Inflammatory macrophage treated with lipopolysaccharide for 4 hours (primary cell): ENCODE measurements at regions not wholly inside any gene's neighbourhood (a gene's known extent, or its start where the extent isn't known, plus 50 kb on each side); places are given as distances from the start of the nearest gene placed in this dataset.
A peak's percentile ranks its signal among the peaks of the same experiment; 100 is the strongest.

Source experiments
- DNase-seq: peaks from one replicate; pipeline ENCODE4 v3.0.0-alpha.2; 2020

DNA sequence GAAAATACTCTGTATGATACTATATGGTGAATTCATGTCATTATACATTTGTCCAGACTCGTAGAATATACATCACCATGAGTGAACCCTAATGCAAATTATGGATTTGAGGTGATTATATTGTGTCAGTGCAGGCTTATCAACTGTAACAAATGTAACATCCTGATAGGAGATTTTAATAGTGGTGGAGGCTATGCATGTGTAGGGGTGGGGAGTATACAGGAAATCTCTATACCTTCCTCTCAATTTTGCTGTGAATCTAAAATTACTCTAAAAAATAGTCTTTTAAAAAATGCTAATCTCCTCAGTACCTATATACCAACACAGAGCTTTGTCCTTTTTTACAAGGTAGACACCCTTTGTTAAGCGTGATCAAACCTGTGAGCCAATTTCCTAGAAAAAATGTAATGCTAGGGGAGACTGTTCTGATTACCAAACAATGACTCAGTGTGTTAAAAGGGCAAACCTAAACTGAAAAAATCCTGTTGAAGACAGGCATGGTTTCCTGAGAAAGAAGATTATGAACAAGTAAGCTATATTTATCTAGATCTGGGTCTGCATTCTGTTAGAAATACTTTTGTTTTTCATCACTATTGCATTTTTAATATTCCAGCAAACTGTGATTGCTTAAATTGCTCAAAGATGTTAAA lies 170.9 kb downstream of the DUSP6 start:
- peak; percentile 64 for DNase-seq

- no peak for DNase-seq
Measured at GRCh38 chr12:89180496-89180895, 171.8 kb downstream of the DUSP6 start.

DNA sequence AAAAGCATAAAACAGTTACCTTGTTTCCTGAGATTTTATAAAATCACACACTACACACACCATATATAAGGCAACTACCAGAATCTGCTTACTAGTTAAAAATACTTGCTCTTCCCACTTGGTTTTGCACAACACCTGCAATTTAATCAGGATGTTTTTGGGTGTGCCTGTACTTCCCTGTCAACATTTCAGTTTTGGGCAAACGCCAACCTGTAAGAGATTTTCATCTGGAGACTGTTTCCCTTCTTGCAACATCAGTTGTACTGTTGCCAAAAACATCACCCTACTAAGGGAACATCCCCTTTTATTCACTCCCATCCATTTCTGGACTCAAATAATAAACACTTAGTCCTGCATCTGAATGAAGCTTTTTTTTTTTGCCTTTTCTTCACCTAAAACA lies 172.3 kb downstream of the DUSP6 start:
- DNase-seq, result peak; percentile 84

DNA sequence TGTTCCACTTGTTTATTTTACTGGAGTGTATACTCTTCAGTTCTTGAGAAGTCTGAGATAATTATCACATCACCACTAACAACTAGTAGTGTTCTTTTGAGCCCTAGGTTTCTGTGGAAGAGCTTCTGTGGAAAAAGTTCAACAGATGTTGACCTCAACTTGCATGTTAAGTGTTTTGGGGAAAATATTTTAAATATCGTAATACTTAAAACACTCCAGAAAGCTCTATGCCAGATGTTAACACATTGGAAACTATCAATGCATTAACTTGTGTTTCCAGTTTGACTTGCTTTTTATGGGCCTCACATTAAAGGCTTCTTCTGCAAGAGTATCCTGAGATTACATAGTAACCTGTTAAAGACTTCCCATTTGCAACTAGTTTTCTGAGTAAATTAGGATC lies 173.1 kb downstream of the DUSP6 start:
- DNase-seq, result no peak

GRCh38 chr12:89177802-89178395 lies 174.4 kb downstream of the DUSP6 start:
- no peak for DNase-seq

DNA sequence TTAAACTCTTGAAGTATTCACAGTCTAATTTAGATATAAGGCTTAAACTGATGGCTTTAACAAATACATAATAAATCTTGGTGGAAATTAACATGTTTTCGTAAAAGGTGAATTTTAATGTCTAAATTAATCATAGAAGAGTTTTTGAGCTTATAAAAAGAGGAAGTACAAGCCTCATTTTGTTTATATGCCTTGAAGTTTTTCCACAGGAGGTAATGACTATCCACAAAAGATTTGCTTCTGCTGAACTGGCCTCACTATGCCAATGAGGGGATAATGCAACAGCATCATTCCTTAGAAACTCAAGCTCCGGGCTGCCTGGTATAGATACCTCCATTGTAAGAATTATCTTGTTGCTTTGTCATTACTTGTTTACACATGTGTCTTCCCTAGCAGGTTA lies 175.6 kb downstream of the DUSP6 start:
- no peak for DNase-seq

DNA sequence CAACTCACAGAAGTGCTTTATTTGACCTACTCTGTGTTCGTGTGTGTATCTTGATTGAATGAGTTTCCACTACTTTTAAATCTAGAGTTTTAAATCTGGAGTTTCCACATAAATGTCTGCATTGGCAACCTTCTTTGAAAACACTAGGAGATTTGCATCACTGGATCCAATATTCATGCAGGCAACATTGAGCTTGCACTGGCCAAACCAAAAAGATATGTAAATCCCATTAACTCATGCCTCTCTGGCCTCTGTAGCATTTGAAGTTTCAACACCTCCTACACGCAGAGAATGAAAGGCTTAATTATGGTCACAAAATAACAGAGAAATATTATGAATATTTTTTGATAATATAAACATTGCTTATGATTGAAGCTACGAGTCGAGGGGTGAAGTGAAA lies 178.6 kb downstream of the DUSP6 start:
- no peak for DNase-seq

GRCh38 chr12:89173096-89173495 lies 179.2 kb downstream of the DUSP6 start:
- peak; percentile 46 for DNase-seq

- DNase-seq, result no peak
Measured at GRCh38 chr12:89172224-89172623, 180.1 kb downstream of the DUSP6 start.

GRCh38 chr12:89169321-89169720 lies 183.0 kb downstream of the DUSP6 start:
- peak; percentile 57 for DNase-seq

GRCh38 chr12:89167986-89168385 lies 184.3 kb downstream of the DUSP6 start:
- DNase-seq, result no peak

GRCh38 chr12:89166525-89166934 lies 185.8 kb downstream of the DUSP6 start:
- peak; percentile 99 for DNase-seq

DNA sequence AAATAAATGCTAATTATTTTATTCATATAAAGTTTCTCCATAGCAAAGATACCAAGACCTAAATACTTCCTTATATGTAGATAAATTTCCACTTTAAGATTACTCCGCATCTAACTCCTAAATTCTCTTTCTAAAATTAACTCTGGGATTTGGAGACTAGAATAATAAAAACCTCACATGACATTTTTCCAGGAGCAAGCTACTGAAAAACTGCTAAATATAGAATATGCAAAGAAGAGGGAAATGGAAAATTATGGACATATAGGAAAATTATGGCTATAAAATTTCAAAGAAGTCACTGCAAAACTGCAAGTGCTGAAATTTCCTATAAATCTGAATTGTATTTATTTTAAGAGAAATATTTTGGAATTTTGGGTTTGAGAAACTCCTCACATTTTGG lies 186.2 kb downstream of the DUSP6 start:
- no peak for DNase-seq

DNA sequence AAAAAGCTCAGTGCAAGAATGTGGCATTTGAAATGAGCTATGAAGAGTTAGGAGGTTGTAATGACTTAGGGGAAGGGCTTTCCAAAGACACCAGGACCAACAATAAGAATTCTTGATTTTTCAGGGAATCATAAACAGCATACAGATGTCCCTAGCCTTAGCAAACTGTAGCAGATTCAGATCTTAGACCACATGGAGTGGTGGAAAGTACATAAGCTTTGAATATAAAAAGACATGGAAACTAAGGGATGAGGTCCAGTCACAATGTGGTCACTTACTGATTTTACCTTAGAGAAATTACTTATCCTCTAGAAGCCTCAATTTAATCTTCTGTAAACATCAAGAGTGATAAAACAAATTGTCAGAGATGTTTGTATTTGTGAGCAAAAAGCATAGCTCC lies 186.6 kb downstream of the DUSP6 start:
- DNase-seq, result no peak

GRCh38 chr12:89163918-89164317 lies 188.4 kb downstream of the DUSP6 start:
- DNase-seq, result no peak

DNA sequence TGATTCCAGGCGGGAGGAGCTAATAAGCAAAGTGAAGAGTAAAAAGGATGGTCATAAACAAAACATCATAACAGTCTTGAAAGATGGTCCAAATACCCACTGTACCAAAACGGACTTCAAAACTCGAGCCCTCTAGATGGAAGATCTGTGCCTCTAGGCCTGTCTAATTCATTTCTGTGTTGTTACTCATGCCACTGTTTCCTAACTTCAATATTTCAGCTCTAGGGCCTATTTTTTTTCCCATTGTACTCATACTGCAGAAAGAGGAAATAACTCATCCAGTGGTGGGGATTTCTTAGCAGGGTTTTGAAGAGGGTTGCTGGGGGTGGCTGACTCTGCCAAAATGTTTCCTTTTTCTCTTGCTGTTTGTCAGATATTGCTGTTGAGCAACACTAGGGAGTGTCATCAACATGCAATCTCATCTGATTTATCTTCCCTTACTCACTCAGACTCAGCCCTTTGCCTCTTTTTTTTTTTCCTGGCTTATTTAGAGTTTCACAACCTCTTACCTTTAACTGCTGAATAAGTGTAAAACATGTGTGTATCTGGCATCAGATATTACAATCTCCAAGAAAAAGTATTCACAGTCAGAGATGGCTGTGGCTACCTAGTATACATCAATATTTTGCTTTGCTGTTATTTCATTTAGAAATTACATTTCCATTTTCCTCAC lies 189.6 kb downstream of the DUSP6 start:
- peak; percentile 100 for DNase-seq

- peak; percentile 92 for DNase-seq
Measured at GRCh38 chr12:89161557-89161956, 190.7 kb downstream of the DUSP6 start.

GRCh38 chr12:89160716-89161123 lies 191.6 kb downstream of the DUSP6 start:
- peak; percentile 98 for DNase-seq

DNA sequence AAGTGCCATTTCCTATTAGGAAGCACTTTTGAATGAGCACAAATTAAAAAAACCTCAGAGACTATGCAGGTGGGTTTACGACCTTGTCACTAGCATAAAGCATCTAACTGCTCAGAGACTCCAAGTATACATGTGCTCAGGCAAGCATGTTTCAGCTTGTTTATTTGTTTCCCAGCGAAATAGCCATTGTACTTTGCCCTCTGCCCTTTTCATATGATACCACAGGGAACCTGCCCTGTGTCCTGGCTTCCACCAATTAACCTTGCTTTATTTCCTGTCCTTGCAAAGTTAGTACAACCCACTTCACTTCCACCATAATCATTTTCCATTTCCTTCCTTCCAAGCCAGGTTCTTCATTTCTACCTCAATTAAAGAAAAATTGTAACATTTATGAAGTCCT lies 194.9 kb downstream of the DUSP6 start:
- no peak for DNase-seq

- DNase-seq, result peak; percentile 96
Measured at GRCh38 chr12:89156862-89157262, 195.4 kb downstream of the DUSP6 start.

- DNase-seq, result peak; percentile 94
Measured at GRCh38 chr12:89156340-89156739, 196.0 kb downstream of the DUSP6 start.

GRCh38 chr12:89155826-89156225 lies 196.5 kb downstream of the DUSP6 start:
- peak; percentile 76 for DNase-seq

GRCh38 chr12:89154743-89155499 lies 197.4 kb downstream of the DUSP6 start:
- DNase-seq, result no peak

DNA sequence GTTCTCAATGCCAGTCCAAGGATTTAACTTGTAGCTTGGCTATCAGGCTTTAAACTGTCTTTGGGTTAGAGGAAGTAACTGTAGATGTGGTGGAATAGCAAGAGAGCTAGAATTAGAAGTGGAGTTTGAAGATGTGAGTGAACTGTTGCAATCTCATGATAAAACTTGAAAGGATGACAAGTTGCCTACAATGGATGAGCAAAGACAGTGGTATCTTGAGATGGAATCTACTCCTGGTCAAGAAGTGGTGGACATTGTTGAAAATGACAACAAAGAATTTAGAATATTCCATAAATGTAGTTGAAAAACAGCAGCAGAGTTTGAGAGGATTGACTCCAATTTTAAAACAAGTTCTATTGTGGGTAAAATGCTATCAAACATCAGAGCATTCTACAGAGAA lies 199.0 kb downstream of the DUSP6 start:
- no peak for DNase-seq
